ENCODE measurements at regions not wholly inside any gene's neighbourhood (a gene's known extent, or its start where the extent isn't known, plus 50 kb on each side); places are given as distances from the start of the nearest gene placed in this dataset.

GRCh38 chr13:108368250-108368905 lies 98.9 kb downstream of the TNFSF13B start (continued):
- no peak for TF ChIP-seq MXI1 (IDR thresholded peaks at IDR 0.05; ENCODE audit: low read depth, low read length)

GRCh38 chr13:108369412-108369811 lies 99.9 kb downstream of the TNFSF13B start:
- Histone ChIP-seq H4K20me1 (ENCODE audit: insufficient read depth) (no peaks in the 10 kb centered on the region), H3K27ac (ENCODE audit: low read depth in 2 of 2, low read length in 1 of 2) (no peak overlapping the region), H3K79me2 (ENCODE audit: insufficient read depth) (no peaks in the 10 kb centered on the region), H3K4me1 (ENCODE audit: control insufficient read depth in 1 of 2, insufficient read depth in 2 of 2, low read depth in 1 of 2, low read length in 1 of 2) (no peaks in the 10 kb centered on the region), H3K9ac (no peak overlapping the region), H3K9me3 (no peaks in the 10 kb centered on the region), H3K27me3 (ENCODE audit: insufficient read depth) (no peaks in the 10 kb centered on the region), H3K4me3 (ENCODE audit: low read depth in 2 of 2, low read length in 1 of 2) (no peak overlapping the region), H3K4me2 (no peak overlapping the region), H2AFZ (ENCODE audit: low read depth) (no peak overlapping the region), H3F3A (replicated peaks; ENCODE audit: insufficient read depth) (no peaks in the 10 kb centered on the region), H3K9me2 (no peaks in the 10 kb centered on the region), H3K36me3 (replicated peaks in 1 of 2; ENCODE audit: control insufficient read depth in 1 of 2, insufficient read depth in 2 of 2, low read length in 1 of 2) (no peaks in the 10 kb centered on the region)
- TF ChIP-seq REST (IDR thresholded peaks at IDR 0.05; ENCODE audit: low read depth, low read length) (no peak), CTCF (IDR thresholded peaks at IDR 0.05) (no peak), TEAD4 (IDR thresholded peaks at IDR 0.05; ENCODE audit: borderline replicate concordance, insufficient read depth) (no peak)
- ChIA-PET CTCF (interaction anchor here (0.8 to 1.8 kb wide), 3 partner anchors 27 to 526 kb away, joined by 3 to 4 read pairs (median 4); no protein-coding TSS in a partner anchor), POLR2A (no interaction called here)
- DNase-seq: no peak

GRCh38 chr13:108375034-108375433 lies 105.5 kb downstream of the TNFSF13B start:
- no peak overlapping the region for H3K4me3 ChIP-seq (ENCODE audit: low read depth in 2 of 2, low read length in 1 of 2)
- H2AFZ ChIP-seq (ENCODE audit: low read depth): no peak overlapping the region
- H3K36me3 ChIP-seq (replicated peaks in 1 of 2; ENCODE audit: control insufficient read depth in 1 of 2, insufficient read depth in 2 of 2, low read length in 1 of 2): no peaks in the 10 kb centered on the region
- H3K4me2 ChIP-seq: no peak overlapping the region
- H3K9me2 ChIP-seq: no peaks in the 10 kb centered on the region
- no peaks in the 10 kb centered on the region for H3K79me2 ChIP-seq (ENCODE audit: insufficient read depth)
- no peak overlapping the region for H3K27ac ChIP-seq (ENCODE audit: low read depth in 2 of 2, low read length in 1 of 2)
- no peaks in the 10 kb centered on the region for H3K27me3 ChIP-seq (ENCODE audit: insufficient read depth)
- no peak for DNase-seq
- H4K20me1 ChIP-seq (ENCODE audit: insufficient read depth): no peaks in the 10 kb centered on the region
- POLR2A ChIA-PET: no interaction called here
- 0% methylated on average over 2 of the region's 2 CpGs for WGBS (ENCODE audit: low lambda C conversion rate)
- CTCF ChIA-PET: interaction anchor here (1.0 to 1.4 kb wide), 2 partner anchors 23 to 133 kb away, joined by 3 to 4 read pairs; no protein-coding TSS in a partner anchor
- no peaks in the 10 kb centered on the region for H3K9me3 ChIP-seq
- no peak for TF ChIP-seq IRF3 (IDR thresholded peaks at IDR 0.05; ENCODE audit: low read depth, low read length)
- no peak for TF ChIP-seq ELF1 (IDR thresholded peaks at IDR 0.05)
- no peak for TF ChIP-seq TAF1 (IDR thresholded peaks at IDR 0.05; ENCODE audit: borderline replicate concordance, low read depth, low read length)
- TF ChIP-seq NRF1 (IDR thresholded peaks at IDR 0.05; ENCODE audit: low read depth, low read length): no peak
- no peak for TF ChIP-seq RFX5 (IDR thresholded peaks at IDR 0.05; ENCODE audit: low read length)
- TF ChIP-seq TCF12 (IDR thresholded peaks at IDR 0.05): no peak
- no peak for TF ChIP-seq EZH2phosphoT487 (IDR thresholded peaks at IDR 0.05; ENCODE audit: borderline replicate concordance, low read depth)
- TF ChIP-seq SIN3A (IDR thresholded peaks at IDR 0.05; ENCODE audit: borderline replicate concordance, low read depth, low read length): no peak
- no peak for TF ChIP-seq FOSL2 (IDR thresholded peaks at IDR 0.05; ENCODE audit: borderline replicate concordance, low read depth)
- no peak for TF ChIP-seq MXI1 (IDR thresholded peaks at IDR 0.05; ENCODE audit: low read depth, low read length)
- no peak overlapping the region for H3K9ac ChIP-seq
- H3K4me1 ChIP-seq (ENCODE audit: control insufficient read depth in 1 of 2, insufficient read depth in 2 of 2, low read depth in 1 of 2, low read length in 1 of 2): no peaks in the 10 kb centered on the region
- H3F3A ChIP-seq (replicated peaks; ENCODE audit: insufficient read depth): no peaks in the 10 kb centered on the region

Measured in SK-N-SH (cell line).